CD14-positive monocyte (primary cell): ENCODE measurements at regions not wholly inside any gene's neighbourhood (a gene's known extent, or its start where the extent isn't known, plus 50 kb on each side); places are given as distances from the start of the nearest gene placed in this dataset.

Experiments used
- DNase-seq, 3 donors: peaks; one replicate each; pipeline ENCODE4 v3.0.0-alpha.2; 2011 to 2022
- H2AFZ ChIP-seq: 2 replicates; pipeline ENCODE4 v1.6.0; 2012; ENCODE audit warnings: mild to moderate bottlenecking, low read depth, low read length, inconsistent platforms; ENCODE audit not compliant: insufficient read depth, poor library complexity, severe bottlenecking
- H3K27ac ChIP-seq, 2 donors: 1 replicate in 1 of 2; 2 replicates in 1 of 2; pipeline ENCODE4 v1.5.1; 2012 to 2013; ENCODE audit warnings: low read length in 2 of 2, control low read depth in 1 of 2, inconsistent platforms in 1 of 2, low read depth in 1 of 2, mild to moderate bottlenecking in 1 of 2
- H3K27me3 ChIP-seq, 2 donors: one replicate each; pipeline versions ENCODE4 v1.6.0 to v1.6.1; 2011 to 2013; ENCODE audit warnings: low read length in 2 of 2; ENCODE audit not compliant: control insufficient read depth in 2 of 2, insufficient read depth in 2 of 2
- H3K36me3 ChIP-seq, 2 donors: replicated peaks in 1 of 2; 1 replicate in 1 of 2; 2 replicates in 1 of 2; pipeline versions ENCODE4 v1.5.1 to v1.6.1; 2012 to 2013; ENCODE audit warnings: low read length in 2 of 2, control low read depth in 1 of 2, inconsistent platforms in 1 of 2, mild to moderate bottlenecking in 1 of 2; ENCODE audit not compliant: insufficient read depth in 2 of 2, control insufficient read depth in 1 of 2
- H3K4me1 ChIP-seq, 2 donors: 1 replicate in 1 of 2; 2 replicates in 1 of 2; pipeline versions ENCODE4 v1.5.1 to v1.6.1; 2012 to 2013; ENCODE audit warnings: low read length in 2 of 2, control low read depth in 1 of 2, inconsistent platforms in 1 of 2, mild to moderate bottlenecking in 1 of 2, moderate library complexity in 1 of 2; ENCODE audit not compliant: insufficient read depth in 2 of 2, control insufficient read depth in 1 of 2
- H3K4me2 ChIP-seq: replicated peaks from 2 replicates; pipeline ENCODE3; 2012; ENCODE audit warnings: low read length, moderate library complexity, mild to moderate bottlenecking; ENCODE audit not compliant: poor library complexity, severe bottlenecking; ENCODE audit errors: extremely low read depth
- H3K4me3 ChIP-seq, 3 experiments: fragments of 200-600 bp in 1 of 3; sonication (generic) in 1 of 3; replicated peaks in 1 of 3; 1 replicate in 2 of 3; 2 replicates in 1 of 3; pipeline ENCODE4 v1.5.1; 2011 to 2013; ENCODE audit warnings: low read length in 3 of 3, mild to moderate bottlenecking in 3 of 3, control low read depth in 2 of 3, low read depth in 2 of 3, inconsistent platforms in 1 of 3, moderate library complexity in 1 of 3
- H3K79me2 ChIP-seq: 2 replicates; pipeline ENCODE4 v1.6.0; 2012; ENCODE audit warnings: mild to moderate bottlenecking, control low read depth, inconsistent platforms, low read length, moderate library complexity; ENCODE audit not compliant: insufficient read depth
- H3K9ac ChIP-seq: 2 replicates; pipeline ENCODE4 v1.6.0; 2017; ENCODE audit warnings: low read length, mild to moderate bottlenecking; ENCODE audit not compliant: insufficient read depth, poor library complexity, severe bottlenecking
- H3K9me3 ChIP-seq, 2 donors: replicated peaks in 1 of 2; 1 replicate in 1 of 2; 2 replicates in 1 of 2; pipeline versions ENCODE4 v1.5.1 to v1.6.1; 2012 to 2013; ENCODE audit warnings: low read length in 2 of 2, control low read depth in 1 of 2; ENCODE audit not compliant: control insufficient read depth in 1 of 2, insufficient read depth in 1 of 2
- H4K20me1 ChIP-seq: 2 replicates; pipeline ENCODE4 v1.6.0; 2012; ENCODE audit warnings: mild to moderate bottlenecking, low read length, control low read depth, moderate library complexity; ENCODE audit not compliant: insufficient read depth
- H3K27ac Mint-ChIP-seq, 7 donors: one replicate each; pipeline ENCODE4 v1.8.0; 2020; ENCODE audit warnings: mild to moderate bottlenecking in 7 of 7, mixed read lengths in 7 of 7, moderate library complexity in 6 of 7, inconsistent platforms in 2 of 7
- H3K27me3 Mint-ChIP-seq, 3 donors: one replicate each; pipeline ENCODE4 v1.8.0; 2021 to 2022; ENCODE audit warnings: low read depth in 3 of 3, mild to moderate bottlenecking in 3 of 3, mixed read lengths in 3 of 3, moderate library complexity in 3 of 3, inconsistent platforms in 1 of 3
- H3K36me3 Mint-ChIP-seq, 2 donors: one replicate each; pipeline ENCODE4 v1.8.0; 2020; ENCODE audit warnings: mixed read lengths in 2 of 2, inconsistent platforms in 1 of 2, mild to moderate bottlenecking in 1 of 2
- H3K4me1 Mint-ChIP-seq: one replicate; pipeline ENCODE4 v1.8.0; 2020; ENCODE audit warnings: mild to moderate bottlenecking, mixed read lengths
- H3K4me3 Mint-ChIP-seq, 2 donors: one replicate each; pipeline ENCODE4 v1.8.0; 2020; ENCODE audit warnings: mild to moderate bottlenecking in 2 of 2, mixed read lengths in 2 of 2, moderate library complexity in 1 of 2
- H3K9me3 Mint-ChIP-seq, 7 donors: one replicate each; pipeline ENCODE4 v1.8.0; 2020 to 2022; ENCODE audit warnings: mixed read lengths in 7 of 7, mild to moderate bottlenecking in 6 of 7, moderate library complexity in 6 of 7, inconsistent platforms in 2 of 7
- CTCF ChIP-seq: fragments of 200-600 bp; IDR thresholded peaks from one replicate; pipeline ENCODE4 v1.8.0; 2022; ENCODE audit warnings: antibody characterized with exemption, mild to moderate bottlenecking
- WGBS: methylation state at CpG from one replicate; pipeline ENCODE4 v1.1.5; 2013; ENCODE audit warnings: missing lambda C conversion rate; ENCODE audit not compliant: insufficient coverage; 5-methylcytosine and 5-hydroxymethylcytosine counted together
- intact Hi-C, 2 donors: fragments of 100-400 bp; cut with micrococcal nuclease; formaldehyde crosslinking; loops; one replicate each; pipeline versions ENCODE4 v1.15.0 to v1.15.1; 2023

GRCh38 chr5:30100148-30100713 is 1093.3 kb upstream of the CDH6 start:
- TF ChIP-seq CTCF = no peak
- no peak for DNase-seq
- no peak overlapping the region for H3K4me2 ChIP-seq
- H3K27me3 Mint-ChIP-seq = peaks cover 0 to 2% (median 2%) of the 10 kb centered on the region in 3 donors
- H3K36me3 ChIP-seq = no peaks in the 10 kb centered on the region
- H3K4me1 Mint-ChIP-seq = no peaks in the 10 kb centered on the region
- intact Hi-C loops = no loop called here
- H3K9me3 Mint-ChIP-seq = peaks cover 0 to 8% (median 0%) of the 10 kb centered on the region in 7 donors
- H3K9me3 ChIP-seq = peaks cover 0 to 4% of the 10 kb centered on the region in 2 donors
- H3K27me3 ChIP-seq = no peaks in the 10 kb centered on the region
- no peaks in the 10 kb centered on the region for H3K4me1 ChIP-seq
- H3K79me2 ChIP-seq = no peaks in the 10 kb centered on the region
- H4K20me1 ChIP-seq = no peaks in the 10 kb centered on the region
- no peak overlapping the region for H3K27ac Mint-ChIP-seq
- no peak overlapping the region for H3K27ac ChIP-seq
- no CpG with 5 or more reads among the region's 5 CpGs for WGBS
- no peak overlapping the region for H3K4me3 ChIP-seq
- no peak overlapping the region for H3K9ac ChIP-seq
- no peak overlapping the region for H2AFZ ChIP-seq
- H3K4me3 Mint-ChIP-seq = no peak overlapping the region
- H3K36me3 Mint-ChIP-seq = no peaks in the 10 kb centered on the region

- no CpG with 5 or more reads among the region's 5 CpGs for WGBS
- no peak for DNase-seq
- H3K9me3 ChIP-seq = peaks cover 0 to 4% of the 10 kb centered on the region in 2 donors
- TF ChIP-seq CTCF = no peak
- no peaks in the 10 kb centered on the region for H4K20me1 ChIP-seq
- no peak overlapping the region for H3K9ac ChIP-seq
- H3K27ac Mint-ChIP-seq = no peak overlapping the region
- peaks cover 0 to 2% (median 2%) of the 10 kb centered on the region in 3 donors for H3K27me3 Mint-ChIP-seq
- no peak overlapping the region for H3K4me2 ChIP-seq
- H3K79me2 ChIP-seq = no peaks in the 10 kb centered on the region
- no peak overlapping the region for H3K27ac ChIP-seq
- no peaks in the 10 kb centered on the region for H3K27me3 ChIP-seq
- H3K4me1 Mint-ChIP-seq = no peaks in the 10 kb centered on the region
- H3K4me3 Mint-ChIP-seq = no peak overlapping the region
- H3K36me3 Mint-ChIP-seq = no peaks in the 10 kb centered on the region
- no peak overlapping the region for H2AFZ ChIP-seq
- no peak overlapping the region for H3K4me3 ChIP-seq
- peaks cover 0 to 8% (median 0%) of the 10 kb centered on the region in 7 donors for H3K9me3 Mint-ChIP-seq
- no peaks in the 10 kb centered on the region for H3K36me3 ChIP-seq
- intact Hi-C loops = no loop called here
- no peaks in the 10 kb centered on the region for H3K4me1 ChIP-seq
Measured at GRCh38 chr5:30099634-30100033, 1093.9 kb upstream of the CDH6 start.
